GM21723 (cell line): ENCODE measurements at regions not wholly inside any gene's neighbourhood (a gene's known extent, or its start where the extent isn't known, plus 50 kb on each side); places are given as distances from the start of the nearest gene placed in this dataset.
A peak's percentile ranks its signal among the peaks of the same experiment; 100 is the strongest.
"Not testable (repeated sequence)": the region's sequence is repeated elsewhere in the genome, so short reads cannot be mapped to it uniquely, and the experiment has no call there.

Experiments
- ATAC-seq: cut with Tn5 transposase; IDR thresholded peaks from one replicate; pipeline ENCODE4 v1.9.1; 2021; ENCODE audit warnings: mild to moderate bottlenecking, moderate library complexity; ENCODE audit not compliant: unreplicated experiment

GRCh38 chr4:164614329-164614728, 139.6 kb upstream of the SMIM31 start:
- ATAC-seq: no peak

- no peak for ATAC-seq
Measured at GRCh38 chr4:164614999-164615398, 138.9 kb upstream of the SMIM31 start.

GRCh38 chr4:164615964-164616363, 138.0 kb upstream of the SMIM31 start:
- ATAC-seq: no peak

GRCh38 chr4:164616961-164617360, 137.0 kb upstream of the SMIM31 start:
- ATAC-seq: no peak

GRCh38 chr4:164617426-164617825, 136.5 kb upstream of the SMIM31 start:
- no peak for ATAC-seq

- no peak for ATAC-seq
Measured at GRCh38 chr4:164617911-164618310, 136.0 kb upstream of the SMIM31 start.

- ATAC-seq: no peak
Measured at GRCh38 chr4:164621886-164622521, 131.9 kb upstream of the SMIM31 start.

- ATAC-seq: no peak
Measured at GRCh38 chr4:164623099-164623498, 130.8 kb upstream of the SMIM31 start.

GRCh38 chr4:164639001-164639400, 114.9 kb upstream of the SMIM31 start:
- no peak for ATAC-seq

GRCh38 chr4:164648151-164648848, 105.6 kb upstream of the SMIM31 start:
- no peak for ATAC-seq

GRCh38 chr4:164648849-164649212, 105.1 kb upstream of the SMIM31 start:
- no peak for ATAC-seq

GRCh38 chr4:164659765-164660164, 94.2 kb upstream of the SMIM31 start:
- ATAC-seq: no peak

GRCh38 chr4:164676152-164676551, 77.8 kb upstream of the SMIM31 start:
- ATAC-seq: not testable (repeated sequence)

- no peak for ATAC-seq
Measured at GRCh38 chr4:164683040-164683439, 70.9 kb upstream of the SMIM31 start.

GRCh38 chr4:164695650-164696049, 58.3 kb upstream of the SMIM31 start:
- no peak for ATAC-seq

- ATAC-seq: no peak
Measured at GRCh38 chr4:164700471-164700870, 53.5 kb upstream of the SMIM31 start.

GRCh38 chr4:164701665-164702064, 52.3 kb upstream of the SMIM31 start:
- ATAC-seq: peak; percentile 70
